Thyroid gland (tissue), 4 donors: ENCODE measurements at regions not wholly inside any gene's neighbourhood (a gene's known extent, or its start where the extent isn't known, plus 50 kb on each side); places are given as distances from the start of the nearest gene placed in this dataset.

ENCODE experiments used
- POLR2A ChIP-seq, 2 donors: fragments of 450-650 bp; IDR thresholded peaks; one replicate each; pipeline ENCODE4 v1.6.1; 2017; ENCODE audit warnings: antibody characterized with exemption in 2 of 2, mild to moderate bottlenecking in 2 of 2, moderate library complexity in 1 of 2
- TF ChIP-seq, protein P1 (sequence below), 6 experiments: fragments of 200-600 bp in 3 of 6; fragments of 450-650 bp in 3 of 6; sonication (generic) in 3 of 6; IDR thresholded peaks; one replicate each; pipeline ENCODE4 v1.5.1; 2016 to 2019; ENCODE audit warnings: antibody characterized with exemption in 6 of 6, mild to moderate bottlenecking in 2 of 6, inconsistent platforms in 1 of 6, moderate library complexity in 1 of 6

GRCh38 chr1:55631509-55631908 lies 416.3 kb upstream of the USP24 start:
- TF ChIP-seq, protein P1, sequence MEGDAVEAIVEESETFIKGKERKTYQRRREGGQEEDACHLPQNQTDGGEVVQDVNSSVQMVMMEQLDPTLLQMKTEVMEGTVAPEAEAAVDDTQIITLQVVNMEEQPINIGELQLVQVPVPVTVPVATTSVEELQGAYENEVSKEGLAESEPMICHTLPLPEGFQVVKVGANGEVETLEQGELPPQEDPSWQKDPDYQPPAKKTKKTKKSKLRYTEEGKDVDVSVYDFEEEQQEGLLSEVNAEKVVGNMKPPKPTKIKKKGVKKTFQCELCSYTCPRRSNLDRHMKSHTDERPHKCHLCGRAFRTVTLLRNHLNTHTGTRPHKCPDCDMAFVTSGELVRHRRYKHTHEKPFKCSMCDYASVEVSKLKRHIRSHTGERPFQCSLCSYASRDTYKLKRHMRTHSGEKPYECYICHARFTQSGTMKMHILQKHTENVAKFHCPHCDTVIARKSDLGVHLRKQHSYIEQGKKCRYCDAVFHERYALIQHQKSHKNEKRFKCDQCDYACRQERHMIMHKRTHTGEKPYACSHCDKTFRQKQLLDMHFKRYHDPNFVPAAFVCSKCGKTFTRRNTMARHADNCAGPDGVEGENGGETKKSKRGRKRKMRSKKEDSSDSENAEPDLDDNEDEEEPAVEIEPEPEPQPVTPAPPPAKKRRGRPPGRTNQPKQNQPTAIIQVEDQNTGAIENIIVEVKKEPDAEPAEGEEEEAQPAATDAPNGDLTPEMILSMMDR (IDR thresholded peaks at IDR 0.05) = no peak
- TF ChIP-seq POLR2A (IDR thresholded peaks at IDR 0.05) = no peak
